ENCODE measurements at regions not wholly inside any gene's neighbourhood (a gene's known extent, or its start where the extent isn't known, plus 50 kb on each side); places are given as distances from the start of the nearest gene placed in this dataset.

GRCh38 chr9:85228111-85228855, 513.5 kb downstream of the AGTPBP1 start:
- TF ChIP-seq CTCF (IDR thresholded peaks at IDR 0.05; ENCODE audit: low read length) (no peak), EZH2 (IDR thresholded peaks at IDR 0.05; ENCODE audit: borderline replicate concordance, low read length) (no peak)
